ENCODE measurements at regions not wholly inside any gene's neighbourhood (a gene's known extent, or its start where the extent isn't known, plus 50 kb on each side); places are given as distances from the start of the nearest gene placed in this dataset.
"Not testable (repeated sequence)": the region's sequence is repeated elsewhere in the genome, so short reads cannot be mapped to it uniquely, and the experiment has no call there.

DNA sequence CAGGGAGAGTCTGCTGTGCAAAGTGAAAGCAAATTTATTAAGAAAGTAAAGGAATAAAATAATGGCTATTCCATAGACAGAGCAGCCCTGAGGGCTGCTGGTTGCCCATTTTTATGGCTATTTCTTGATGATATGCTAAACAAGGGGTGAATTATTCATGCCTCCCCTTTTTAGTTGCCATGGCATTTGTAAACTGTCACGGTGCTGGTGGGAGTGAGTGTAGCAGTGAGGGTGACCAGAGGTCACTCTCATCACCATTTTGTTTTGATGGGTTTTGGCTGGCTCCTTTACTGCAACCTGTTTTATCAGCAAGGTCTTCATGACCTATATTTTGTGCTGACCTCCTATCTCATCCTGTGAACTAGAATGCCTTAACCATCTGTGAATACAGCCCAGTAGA, 518.9 kb upstream of the HS3ST1 start:
- TF ChIP-seq, protein P1, sequence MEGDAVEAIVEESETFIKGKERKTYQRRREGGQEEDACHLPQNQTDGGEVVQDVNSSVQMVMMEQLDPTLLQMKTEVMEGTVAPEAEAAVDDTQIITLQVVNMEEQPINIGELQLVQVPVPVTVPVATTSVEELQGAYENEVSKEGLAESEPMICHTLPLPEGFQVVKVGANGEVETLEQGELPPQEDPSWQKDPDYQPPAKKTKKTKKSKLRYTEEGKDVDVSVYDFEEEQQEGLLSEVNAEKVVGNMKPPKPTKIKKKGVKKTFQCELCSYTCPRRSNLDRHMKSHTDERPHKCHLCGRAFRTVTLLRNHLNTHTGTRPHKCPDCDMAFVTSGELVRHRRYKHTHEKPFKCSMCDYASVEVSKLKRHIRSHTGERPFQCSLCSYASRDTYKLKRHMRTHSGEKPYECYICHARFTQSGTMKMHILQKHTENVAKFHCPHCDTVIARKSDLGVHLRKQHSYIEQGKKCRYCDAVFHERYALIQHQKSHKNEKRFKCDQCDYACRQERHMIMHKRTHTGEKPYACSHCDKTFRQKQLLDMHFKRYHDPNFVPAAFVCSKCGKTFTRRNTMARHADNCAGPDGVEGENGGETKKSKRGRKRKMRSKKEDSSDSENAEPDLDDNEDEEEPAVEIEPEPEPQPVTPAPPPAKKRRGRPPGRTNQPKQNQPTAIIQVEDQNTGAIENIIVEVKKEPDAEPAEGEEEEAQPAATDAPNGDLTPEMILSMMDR (IDR thresholded peaks at IDR 0.05 in 8 of 11, conservative IDR thresholded peaks at IDR 0.05 in 3 of 11), result not testable (repeated sequence)
- not testable (repeated sequence) for TF ChIP-seq POLR2AphosphoS5 (IDR thresholded peaks at IDR 0.05)
